Endothelial cell (in vitro differentiated cells): ENCODE measurements at regions not wholly inside any gene's neighbourhood (a gene's known extent, or its start where the extent isn't known, plus 50 kb on each side); places are given as distances from the start of the nearest gene placed in this dataset.

ENCODE experiments used
- DNase-seq: peaks from one replicate; pipeline ENCODE4 v3.0.0; 2021; ENCODE audit warnings: low spot score
- H3K27ac Mint-ChIP-seq: one replicate; pipeline ENCODE4 v1.8.0; 2021; ENCODE audit warnings: mixed read lengths, inconsistent platforms; ENCODE audit not compliant: unreplicated experiment
- H3K27me3 Mint-ChIP-seq: one replicate; pipeline ENCODE4 v1.8.0; 2021; ENCODE audit warnings: mild to moderate bottlenecking, moderate library complexity, mixed read lengths, inconsistent platforms; ENCODE audit not compliant: unreplicated experiment
- H3K36me3 Mint-ChIP-seq: one replicate; pipeline ENCODE4 v1.8.0; 2021; ENCODE audit warnings: mild to moderate bottlenecking, low read depth, mixed read lengths, inconsistent platforms; ENCODE audit not compliant: unreplicated experiment
- H3K4me1 Mint-ChIP-seq: one replicate; pipeline ENCODE4 v1.8.0; 2021; ENCODE audit warnings: mild to moderate bottlenecking, mixed read lengths, inconsistent platforms; ENCODE audit not compliant: unreplicated experiment
- H3K4me3 Mint-ChIP-seq: one replicate; pipeline ENCODE4 v1.8.0; 2021; ENCODE audit warnings: mild to moderate bottlenecking, mixed read lengths, inconsistent platforms; ENCODE audit not compliant: unreplicated experiment
- H3K9me3 Mint-ChIP-seq: one replicate; pipeline ENCODE4 v1.8.0; 2021; ENCODE audit warnings: mixed read lengths, inconsistent platforms; ENCODE audit not compliant: unreplicated experiment
- TF ChIP-seq, protein P1 (sequence below): fragments of 200-600 bp; sonication (generic); IDR thresholded peaks from one replicate; pipeline ENCODE4 v1.5.0; 2021; ENCODE audit warnings: antibody characterized with exemption; ENCODE audit not compliant: unreplicated experiment

- no peaks in the 10 kb centered on the region for H3K36me3 Mint-ChIP-seq
- DNase-seq: no peak
- H3K4me1 Mint-ChIP-seq: no peaks in the 10 kb centered on the region
- TF ChIP-seq, protein P1, sequence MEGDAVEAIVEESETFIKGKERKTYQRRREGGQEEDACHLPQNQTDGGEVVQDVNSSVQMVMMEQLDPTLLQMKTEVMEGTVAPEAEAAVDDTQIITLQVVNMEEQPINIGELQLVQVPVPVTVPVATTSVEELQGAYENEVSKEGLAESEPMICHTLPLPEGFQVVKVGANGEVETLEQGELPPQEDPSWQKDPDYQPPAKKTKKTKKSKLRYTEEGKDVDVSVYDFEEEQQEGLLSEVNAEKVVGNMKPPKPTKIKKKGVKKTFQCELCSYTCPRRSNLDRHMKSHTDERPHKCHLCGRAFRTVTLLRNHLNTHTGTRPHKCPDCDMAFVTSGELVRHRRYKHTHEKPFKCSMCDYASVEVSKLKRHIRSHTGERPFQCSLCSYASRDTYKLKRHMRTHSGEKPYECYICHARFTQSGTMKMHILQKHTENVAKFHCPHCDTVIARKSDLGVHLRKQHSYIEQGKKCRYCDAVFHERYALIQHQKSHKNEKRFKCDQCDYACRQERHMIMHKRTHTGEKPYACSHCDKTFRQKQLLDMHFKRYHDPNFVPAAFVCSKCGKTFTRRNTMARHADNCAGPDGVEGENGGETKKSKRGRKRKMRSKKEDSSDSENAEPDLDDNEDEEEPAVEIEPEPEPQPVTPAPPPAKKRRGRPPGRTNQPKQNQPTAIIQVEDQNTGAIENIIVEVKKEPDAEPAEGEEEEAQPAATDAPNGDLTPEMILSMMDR: no peak
- H3K4me3 Mint-ChIP-seq: no peak overlapping the region
- peaks cover 5% of the 10 kb centered on the region for H3K27me3 Mint-ChIP-seq
- H3K27ac Mint-ChIP-seq: no peak overlapping the region
- no peaks in the 10 kb centered on the region for H3K9me3 Mint-ChIP-seq
These were observed 127.4 kb upstream of the FHL2 start for GRCh38 chr2:105526000-105526925.

DNA sequence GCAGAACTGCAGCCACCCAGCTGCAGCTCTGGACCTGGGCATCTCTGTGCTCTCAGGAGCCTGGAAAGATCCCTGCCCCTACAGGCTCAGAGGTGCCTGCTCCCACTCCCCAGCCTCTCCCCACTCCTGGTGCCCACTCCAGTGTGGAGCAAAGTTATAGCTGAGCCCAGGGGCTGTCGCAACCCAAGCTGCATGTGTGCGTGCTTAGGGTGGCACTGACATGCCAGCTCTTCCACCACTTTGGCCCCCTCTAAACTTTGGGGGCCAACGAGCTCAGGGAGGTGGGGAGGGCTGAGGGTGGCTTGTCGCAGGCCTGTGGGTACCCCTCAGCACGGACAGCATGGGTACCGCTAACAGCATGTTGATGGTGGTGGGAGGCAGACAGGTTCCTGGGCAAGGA lies 126.3 kb upstream of the FHL2 start:
- DNase-seq: no peak
- Mint-ChIP-seq H3K36me3 (no peaks in the 10 kb centered on the region), H3K27ac (no peak overlapping the region), H3K4me3 (no peak overlapping the region), H3K4me1 (no peaks in the 10 kb centered on the region), H3K9me3 (no peaks in the 10 kb centered on the region), H3K27me3 (peaks cover 5% of the 10 kb centered on the region)
- TF ChIP-seq, protein P1: no peak

DNA sequence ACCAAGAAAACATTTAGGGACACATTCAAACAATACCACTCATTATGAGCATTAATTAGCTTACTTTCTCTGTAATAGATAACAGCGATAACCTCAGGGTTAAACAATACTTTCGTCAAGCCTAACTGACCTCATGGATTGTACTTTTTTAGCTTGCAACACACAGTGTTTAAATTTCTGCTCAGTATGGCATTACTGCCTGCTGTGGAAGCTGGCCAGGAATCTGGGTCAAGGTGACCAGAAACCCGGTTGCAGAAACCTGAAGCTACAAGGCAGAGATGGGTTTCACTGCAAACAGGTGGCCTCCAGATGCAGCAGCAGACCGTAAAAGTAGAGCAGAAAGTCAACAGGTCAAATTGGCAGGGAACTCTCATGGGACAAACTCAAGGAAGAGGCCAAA lies 123.8 kb upstream of the FHL2 start:
- TF ChIP-seq, protein P1: no peak
- Mint-ChIP-seq H3K4me3 (no peak overlapping the region), H3K9me3 (no peaks in the 10 kb centered on the region), H3K27me3 (peaks cover 4% of the 10 kb centered on the region), H3K4me1 (no peaks in the 10 kb centered on the region), H3K36me3 (no peaks in the 10 kb centered on the region), H3K27ac (no peak overlapping the region)
- DNase-seq: no peak

- Mint-ChIP-seq H3K36me3 (no peaks in the 10 kb centered on the region), H3K4me1 (peaks cover 3% of the 10 kb centered on the region), H3K27me3 (peaks cover 4% of the 10 kb centered on the region), H3K27ac (no peak overlapping the region), H3K4me3 (no peak overlapping the region), H3K9me3 (no peaks in the 10 kb centered on the region)
- TF ChIP-seq, protein P1: no peak
- DNase-seq: no peak
These were observed 122.8 kb upstream of the FHL2 start for GRCh38 chr2:105521616-105522015.

DNA sequence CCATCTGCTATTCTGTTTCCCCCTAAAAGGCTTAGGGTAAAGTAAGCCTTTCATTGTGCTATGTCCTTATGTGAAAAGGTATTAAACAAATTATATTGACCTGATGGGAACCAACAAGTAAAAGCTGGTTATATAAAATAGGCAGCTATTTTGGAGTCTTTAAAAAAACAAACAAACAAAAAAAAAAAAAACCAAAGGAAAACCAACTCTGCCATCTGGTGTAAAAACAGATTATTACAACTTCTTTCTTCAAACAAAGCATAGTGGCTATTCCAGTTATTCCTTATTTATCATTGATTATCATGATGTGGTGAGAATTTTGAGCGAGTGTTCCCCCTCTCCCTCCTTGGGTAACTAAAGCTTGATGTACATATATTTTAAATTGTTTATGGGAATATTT lies 122.3 kb upstream of the FHL2 start:
- H3K4me3 Mint-ChIP-seq: no peak overlapping the region
- TF ChIP-seq, protein P1: peak; percentile 71

More for the DNA sequence above, 122.3 kb upstream of the FHL2 start:
- Mint-ChIP-seq H3K4me1 (peaks cover 3% of the 10 kb centered on the region), H3K9me3 (no peaks in the 10 kb centered on the region), H3K36me3 (no peaks in the 10 kb centered on the region), H3K27me3 (peaks cover 4% of the 10 kb centered on the region), H3K27ac (no peak overlapping the region)
- no peak for DNase-seq
